ENCODE measurements at regions not wholly inside any gene's neighbourhood (a gene's known extent, or its start where the extent isn't known, plus 50 kb on each side); places are given as distances from the start of the nearest gene placed in this dataset.

GRCh38 chr12:115611477-115611876 is 666.0 kb downstream of the MED13L start:
- TF ChIP-seq EZH2phosphoT487 (IDR thresholded peaks at IDR 0.05; ENCODE audit: insufficient read depth, low read depth) (no peak), EZH2 (IDR thresholded peaks at IDR 0.05; ENCODE audit: insufficient read depth, poor library complexity, severe bottlenecking) (no peak)

All from GM23248 (cell line).